ENCODE measurements at regions not wholly inside any gene's neighbourhood (a gene's known extent, or its start where the extent isn't known, plus 50 kb on each side); places are given as distances from the start of the nearest gene placed in this dataset.

- TF ChIP-seq CTCF (IDR thresholded peaks at IDR 0.05) (no peak), POLR2A (IDR thresholded peaks at IDR 0.05) (no peak)
These were observed 197.0 kb upstream of the PRICKLE1 start for GRCh38 chr12:42786400-42787148.

Measured in adrenal gland (tissue), 5 donors.